Liver (tissue), 8 donors: ENCODE measurements at regions not wholly inside any gene's neighbourhood (a gene's known extent, or its start where the extent isn't known, plus 50 kb on each side); places are given as distances from the start of the nearest gene placed in this dataset.
A peak's percentile ranks its signal among the peaks of the same experiment; 100 is the strongest.

ENCODE experiments used
- DNase-seq: peaks from one replicate; pipeline ENCODE4 v3.0.0-alpha.2; 2017; ENCODE audit warnings: low spot score
- H3K27ac ChIP-seq, 2 donors: one replicate each; pipeline ENCODE4 v1.7.0; 2013; ENCODE audit warnings: inconsistent platforms in 2 of 2, low read length in 2 of 2, control low read depth in 1 of 2, low read depth in 1 of 2, mild to moderate bottlenecking in 1 of 2
- H3K27me3 ChIP-seq, 4 donors: one replicate each; pipeline versions ENCODE4 v1.6.1 to v1.7.0; 2013; ENCODE audit warnings: low read length in 3 of 4, inconsistent platforms in 1 of 4, mild to moderate bottlenecking in 1 of 4, moderate library complexity in 1 of 4; ENCODE audit not compliant: control insufficient read depth in 4 of 4, insufficient read depth in 4 of 4
- H3K36me3 ChIP-seq, 4 donors: one replicate each; pipeline versions ENCODE4 v1.6.1 to v1.7.0; 2013; ENCODE audit warnings: low read length in 3 of 4, mild to moderate bottlenecking in 3 of 4, low read depth in 1 of 4, moderate library complexity in 1 of 4; ENCODE audit not compliant: control insufficient read depth in 4 of 4, insufficient read depth in 3 of 4
- H3K4me1 ChIP-seq, 4 donors: one replicate each; pipeline versions ENCODE4 v1.6.1 to v1.7.0; 2013; ENCODE audit warnings: low read length in 3 of 4, mild to moderate bottlenecking in 3 of 4, moderate library complexity in 1 of 4; ENCODE audit not compliant: control insufficient read depth in 4 of 4, insufficient read depth in 4 of 4
- H3K4me3 ChIP-seq, 3 donors: one replicate each; pipeline versions ENCODE4 v1.6.1 to v1.7.0; 2013; ENCODE audit warnings: low read length in 3 of 3, control low read depth in 1 of 3, low read depth in 1 of 3, mild to moderate bottlenecking in 1 of 3
- H3K9ac ChIP-seq, 2 donors: one replicate each; pipeline ENCODE4 v1.7.0; 2013; ENCODE audit warnings: low read length in 2 of 2, mild to moderate bottlenecking in 2 of 2, moderate library complexity in 2 of 2, control low read depth in 1 of 2, low read depth in 1 of 2
- H3K9me3 ChIP-seq, 4 donors: one replicate each; pipeline versions ENCODE4 v1.6.1 to v1.7.0; 2013; ENCODE audit warnings: low read length in 3 of 4; ENCODE audit not compliant: control insufficient read depth in 4 of 4
- RAD21 ChIP-seq, 2 donors: IDR thresholded peaks; 2 replicates each; pipeline ENCODE4 v1.6.1; 2016; ENCODE audit warnings: antibody characterized with exemption in 2 of 2, mild to moderate bottlenecking in 2 of 2
- REST ChIP-seq: IDR thresholded peaks from 2 replicates; pipeline ENCODE4 v1.6.1; 2016; ENCODE audit warnings: antibody characterized with exemption, mild to moderate bottlenecking
- RXRA ChIP-seq, 2 donors: IDR thresholded peaks; 2 replicates each; pipeline ENCODE4 v1.6.1; 2017 to 2018; ENCODE audit warnings: antibody characterized with exemption in 2 of 2, mild to moderate bottlenecking in 1 of 2
- WGBS: extraction: QIAGEN DNeasy Blood & Tissue Kit; methylation state at CpG from one replicate; pipeline ENCODE4 v1.1.7; 2013; 5-methylcytosine and 5-hydroxymethylcytosine counted together
- TF ChIP-seq, protein P1 (sequence below): fragments of 150-350 bp; IDR thresholded peaks from 2 replicates; pipeline ENCODE4 v1.5.1; 2017; ENCODE audit warnings: improper control_type of control experiment, low read depth, low read length; ENCODE audit not compliant: missing input control
- TF ChIP-seq, protein P2 (sequence below): IDR thresholded peaks from 2 replicates; pipeline ENCODE4 v1.6.1; 2016; ENCODE audit warnings: antibody characterized with exemption
- donor health status: healthy.
- donor health status: healthy.
- donor health status: healthy.
- donor health status: healthy.
- donor health status: healthy.

- Histone ChIP-seq H3K36me3 (no peaks in the 10 kb centered on the region), H3K27me3 (no peaks in the 10 kb centered on the region), H3K4me3 (no peak overlapping the region), H3K9ac (no peak overlapping the region), H3K4me1 (no peaks in the 10 kb centered on the region), H3K9me3 (no peaks in the 10 kb centered on the region), H3K27ac (no peak overlapping the region)
- TF ChIP-seq RXRA (IDR thresholded peaks at IDR 0.05) (no peak), RAD21 (IDR thresholded peaks at IDR 0.05) (peak in 1 of 2 donors; percentile 69)
- TF ChIP-seq, protein P1, sequence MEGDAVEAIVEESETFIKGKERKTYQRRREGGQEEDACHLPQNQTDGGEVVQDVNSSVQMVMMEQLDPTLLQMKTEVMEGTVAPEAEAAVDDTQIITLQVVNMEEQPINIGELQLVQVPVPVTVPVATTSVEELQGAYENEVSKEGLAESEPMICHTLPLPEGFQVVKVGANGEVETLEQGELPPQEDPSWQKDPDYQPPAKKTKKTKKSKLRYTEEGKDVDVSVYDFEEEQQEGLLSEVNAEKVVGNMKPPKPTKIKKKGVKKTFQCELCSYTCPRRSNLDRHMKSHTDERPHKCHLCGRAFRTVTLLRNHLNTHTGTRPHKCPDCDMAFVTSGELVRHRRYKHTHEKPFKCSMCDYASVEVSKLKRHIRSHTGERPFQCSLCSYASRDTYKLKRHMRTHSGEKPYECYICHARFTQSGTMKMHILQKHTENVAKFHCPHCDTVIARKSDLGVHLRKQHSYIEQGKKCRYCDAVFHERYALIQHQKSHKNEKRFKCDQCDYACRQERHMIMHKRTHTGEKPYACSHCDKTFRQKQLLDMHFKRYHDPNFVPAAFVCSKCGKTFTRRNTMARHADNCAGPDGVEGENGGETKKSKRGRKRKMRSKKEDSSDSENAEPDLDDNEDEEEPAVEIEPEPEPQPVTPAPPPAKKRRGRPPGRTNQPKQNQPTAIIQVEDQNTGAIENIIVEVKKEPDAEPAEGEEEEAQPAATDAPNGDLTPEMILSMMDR = peak; percentile 4
- WGBS = 80% methylated on average over 9 of the region's 9 CpGs
- no peak for DNase-seq
Measured at GRCh38 chr11:95545116-95545875, 244.3 kb downstream of the FAM76B start.

- TF ChIP-seq, protein P2, sequence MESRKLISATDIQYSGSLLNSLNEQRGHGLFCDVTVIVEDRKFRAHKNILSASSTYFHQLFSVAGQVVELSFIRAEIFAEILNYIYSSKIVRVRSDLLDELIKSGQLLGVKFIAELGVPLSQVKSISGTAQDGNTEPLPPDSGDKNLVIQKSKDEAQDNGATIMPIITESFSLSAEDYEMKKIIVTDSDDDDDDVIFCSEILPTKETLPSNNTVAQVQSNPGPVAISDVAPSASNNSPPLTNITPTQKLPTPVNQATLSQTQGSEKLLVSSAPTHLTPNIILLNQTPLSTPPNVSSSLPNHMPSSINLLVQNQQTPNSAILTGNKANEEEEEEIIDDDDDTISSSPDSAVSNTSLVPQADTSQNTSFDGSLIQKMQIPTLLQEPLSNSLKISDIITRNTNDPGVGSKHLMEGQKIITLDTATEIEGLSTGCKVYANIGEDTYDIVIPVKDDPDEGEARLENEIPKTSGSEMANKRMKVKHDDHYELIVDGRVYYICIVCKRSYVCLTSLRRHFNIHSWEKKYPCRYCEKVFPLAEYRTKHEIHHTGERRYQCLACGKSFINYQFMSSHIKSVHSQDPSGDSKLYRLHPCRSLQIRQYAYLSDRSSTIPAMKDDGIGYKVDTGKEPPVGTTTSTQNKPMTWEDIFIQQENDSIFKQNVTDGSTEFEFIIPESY = no peak
- Histone ChIP-seq H3K9me3 (no peaks in the 10 kb centered on the region), H3K9ac (no peak overlapping the region), H3K27me3 (no peaks in the 10 kb centered on the region), H3K4me3 (no peak overlapping the region), H3K4me1 (no peaks in the 10 kb centered on the region), H3K27ac (no peak overlapping the region), H3K36me3 (no peaks in the 10 kb centered on the region)
- 89% methylated on average over 3 of the region's 3 CpGs for WGBS
- DNase-seq = no peak
Measured at GRCh38 chr11:95544095-95544856, 245.3 kb downstream of the FAM76B start.

DNA sequence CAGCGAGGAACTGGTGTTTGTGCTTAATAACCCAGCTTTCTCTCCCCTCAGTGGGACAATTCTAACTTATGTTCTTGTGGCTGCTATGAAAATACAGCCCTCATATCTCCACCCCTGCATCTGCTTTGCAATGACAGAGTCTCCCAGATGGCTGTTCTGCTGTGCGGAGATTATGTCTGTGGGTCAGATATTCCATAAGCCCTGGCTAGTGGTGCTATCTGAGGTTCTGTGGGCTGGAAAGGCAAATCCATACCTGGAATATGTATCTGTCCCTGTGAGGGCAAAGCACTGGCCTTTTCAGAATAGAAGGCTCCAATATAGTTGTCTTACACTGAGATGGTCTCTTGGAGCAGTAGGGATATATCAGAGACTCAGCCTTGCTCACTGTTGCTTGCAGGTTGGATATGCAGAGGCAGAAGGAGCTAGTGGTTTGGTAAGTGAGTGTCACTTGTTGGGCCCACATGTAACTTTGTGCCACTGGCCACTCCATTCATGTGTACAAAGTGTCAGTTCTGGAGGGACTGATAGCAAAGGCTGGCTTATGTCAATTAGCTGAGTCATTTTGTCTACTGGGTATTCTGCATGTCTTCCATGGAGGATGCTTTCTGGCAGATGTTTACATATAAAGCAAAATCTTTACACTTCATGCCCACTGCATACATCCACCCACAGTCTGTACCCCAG, 246.6 kb downstream of the FAM76B start:
- Histone ChIP-seq H3K36me3 (no peaks in the 10 kb centered on the region), H3K9me3 (no peaks in the 10 kb centered on the region), H3K27me3 (no peaks in the 10 kb centered on the region), H3K9ac (no peak overlapping the region), H3K4me1 (no peaks in the 10 kb centered on the region), H3K27ac (no peak overlapping the region), H3K4me3 (no peak overlapping the region)
- TF ChIP-seq, protein P1 = no peak
- TF ChIP-seq REST = no peak
- peak; percentile 52 for DNase-seq
- 98% methylated on average over 2 of the region's 2 CpGs for WGBS
